Fibroblast of villous mesenchyme (primary cell): ENCODE measurements at regions not wholly inside any gene's neighbourhood (a gene's known extent, or its start where the extent isn't known, plus 50 kb on each side); places are given as distances from the start of the nearest gene placed in this dataset.

Experiments
- DNase-seq: peaks from one replicate; pipeline ENCODE4 v3.0.0-alpha.2; 2010; ENCODE audit warnings: low read depth
- H3K4me3 ChIP-seq: 2 replicates; pipeline ENCODE4 v1.5.1; 2011; ENCODE audit warnings: low read depth, mild to moderate bottlenecking, low read length
- TF ChIP-seq, protein P1 (sequence below): IDR thresholded peaks from 2 replicates; pipeline ENCODE4 v1.5.1; 2012; ENCODE audit warnings: low read depth, mild to moderate bottlenecking, low read length; ENCODE audit not compliant: insufficient read depth

DNA sequence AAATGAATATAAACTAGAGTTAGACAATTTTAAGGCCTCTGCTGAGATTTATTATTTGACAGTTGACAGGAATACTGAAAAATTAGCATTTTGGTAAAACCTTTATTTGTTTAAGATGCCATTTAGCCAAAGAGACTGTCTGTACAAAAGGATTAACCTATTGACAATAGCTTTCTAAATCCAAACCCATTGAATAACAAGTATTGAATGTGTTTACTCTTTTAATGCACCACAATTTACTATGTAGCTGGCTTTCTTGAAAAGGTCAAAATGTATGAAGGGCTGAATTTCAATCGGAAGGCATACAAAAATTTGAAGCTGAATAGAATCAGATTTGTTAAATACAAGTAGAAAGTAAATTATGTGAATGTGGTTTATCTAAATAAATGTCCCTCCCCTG lies 374.5 kb downstream of the TEX13C start:
- TF ChIP-seq, protein P1, sequence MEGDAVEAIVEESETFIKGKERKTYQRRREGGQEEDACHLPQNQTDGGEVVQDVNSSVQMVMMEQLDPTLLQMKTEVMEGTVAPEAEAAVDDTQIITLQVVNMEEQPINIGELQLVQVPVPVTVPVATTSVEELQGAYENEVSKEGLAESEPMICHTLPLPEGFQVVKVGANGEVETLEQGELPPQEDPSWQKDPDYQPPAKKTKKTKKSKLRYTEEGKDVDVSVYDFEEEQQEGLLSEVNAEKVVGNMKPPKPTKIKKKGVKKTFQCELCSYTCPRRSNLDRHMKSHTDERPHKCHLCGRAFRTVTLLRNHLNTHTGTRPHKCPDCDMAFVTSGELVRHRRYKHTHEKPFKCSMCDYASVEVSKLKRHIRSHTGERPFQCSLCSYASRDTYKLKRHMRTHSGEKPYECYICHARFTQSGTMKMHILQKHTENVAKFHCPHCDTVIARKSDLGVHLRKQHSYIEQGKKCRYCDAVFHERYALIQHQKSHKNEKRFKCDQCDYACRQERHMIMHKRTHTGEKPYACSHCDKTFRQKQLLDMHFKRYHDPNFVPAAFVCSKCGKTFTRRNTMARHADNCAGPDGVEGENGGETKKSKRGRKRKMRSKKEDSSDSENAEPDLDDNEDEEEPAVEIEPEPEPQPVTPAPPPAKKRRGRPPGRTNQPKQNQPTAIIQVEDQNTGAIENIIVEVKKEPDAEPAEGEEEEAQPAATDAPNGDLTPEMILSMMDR: no peak
- no peak overlapping the region for H3K4me3 ChIP-seq
- no peak for DNase-seq

DNA sequence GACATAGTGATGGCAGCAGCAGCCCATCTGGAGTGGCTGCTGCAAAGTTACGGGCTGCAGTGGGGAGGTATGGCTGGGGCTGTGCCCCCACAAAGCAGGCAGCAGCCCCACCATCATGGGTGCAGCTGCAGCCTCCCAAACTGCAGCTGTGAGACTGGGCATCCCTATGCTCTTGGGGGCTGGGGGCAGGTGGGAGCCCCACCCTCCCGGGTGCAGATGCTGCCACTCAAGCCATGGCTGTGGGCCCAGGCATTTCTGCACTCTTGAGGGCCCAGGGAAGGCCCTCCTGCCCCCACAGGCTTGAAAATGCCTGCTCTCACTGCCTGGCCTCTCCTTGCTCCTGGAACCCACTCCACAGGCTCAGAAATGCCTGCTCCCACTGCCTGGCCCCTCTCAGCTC lies 389.4 kb downstream of the TEX13C start:
- no peak overlapping the region for H3K4me3 ChIP-seq
- DNase-seq: no peak
- TF ChIP-seq, protein P1: no peak

DNA sequence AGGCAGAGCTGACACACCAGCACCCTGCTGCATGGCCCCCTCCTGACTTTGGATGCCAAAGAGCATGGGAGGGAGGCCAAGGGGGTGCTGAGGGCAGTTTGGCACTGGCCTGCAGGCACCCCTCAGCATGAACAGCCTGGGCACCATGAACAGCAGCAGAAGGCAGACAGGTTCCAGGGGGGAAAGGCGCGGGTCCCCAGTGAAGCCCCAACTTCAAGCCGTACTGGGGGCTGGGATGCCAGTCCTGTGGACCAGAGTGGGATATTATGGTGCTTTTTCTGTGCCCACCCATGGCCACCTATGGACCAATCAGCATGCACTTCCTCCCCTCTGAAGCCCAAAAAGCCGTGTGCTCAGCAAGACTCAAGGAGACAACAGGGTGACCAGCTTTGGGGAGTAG lies 389.9 kb downstream of the TEX13C start:
- no peak for DNase-seq
- TF ChIP-seq, protein P1: no peak
- no peak overlapping the region for H3K4me3 ChIP-seq

DNA sequence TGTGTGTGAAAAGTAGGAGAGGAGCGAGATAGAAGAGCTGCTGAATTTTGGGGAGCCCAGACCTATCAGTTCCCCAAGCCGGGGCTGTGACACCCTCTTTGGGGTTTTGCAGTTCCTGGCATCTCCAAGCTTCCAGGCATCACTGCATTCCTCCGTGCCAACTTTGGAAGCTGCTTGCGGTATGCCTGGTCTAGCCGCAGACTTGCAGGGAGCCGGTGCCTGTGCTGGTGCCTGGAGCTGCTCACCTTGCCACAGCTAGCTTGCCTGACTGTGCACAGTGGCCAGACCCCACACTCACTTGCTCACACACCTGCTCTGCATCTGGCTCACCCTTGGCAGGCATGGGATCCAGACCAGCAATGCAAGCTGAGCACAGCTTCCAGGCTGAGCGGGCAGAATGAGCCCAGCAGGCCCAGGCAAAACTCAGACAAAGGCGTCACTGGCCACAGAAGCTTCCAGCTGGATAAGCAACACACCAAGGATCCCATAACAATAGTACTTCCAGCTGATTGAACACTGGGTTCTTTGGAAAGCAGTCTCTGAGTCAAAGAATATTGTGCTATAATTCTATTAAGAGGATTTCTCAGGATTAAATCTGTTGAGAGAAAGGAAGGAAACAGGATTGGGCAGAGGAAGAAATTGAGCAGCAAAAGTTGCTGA lies 390.9 kb downstream of the TEX13C start:
- TF ChIP-seq, protein P1: no peak
- H3K4me3 ChIP-seq: no peak overlapping the region
- no peak for DNase-seq

DNA sequence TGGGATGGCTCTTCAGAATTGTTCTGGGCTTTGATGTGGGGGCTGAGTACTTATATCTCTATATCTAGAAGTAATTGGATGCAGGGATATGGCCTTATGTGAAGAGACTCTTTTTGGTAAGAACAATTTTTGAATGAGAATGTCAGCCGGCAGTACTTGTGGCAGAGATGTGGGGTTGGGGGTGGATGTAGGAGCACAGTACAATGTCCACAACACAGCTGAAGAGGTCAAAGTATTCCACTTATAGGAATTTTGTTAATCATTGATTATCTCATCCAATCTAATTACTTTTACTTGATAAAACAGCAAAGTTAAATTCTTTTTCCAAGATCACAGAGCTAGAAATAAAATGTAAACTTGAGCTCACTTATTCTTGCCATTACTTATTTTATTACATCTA lies 391.4 kb downstream of the TEX13C start:
- no peak for DNase-seq
- no peak overlapping the region for H3K4me3 ChIP-seq
- TF ChIP-seq, protein P1: no peak

DNA sequence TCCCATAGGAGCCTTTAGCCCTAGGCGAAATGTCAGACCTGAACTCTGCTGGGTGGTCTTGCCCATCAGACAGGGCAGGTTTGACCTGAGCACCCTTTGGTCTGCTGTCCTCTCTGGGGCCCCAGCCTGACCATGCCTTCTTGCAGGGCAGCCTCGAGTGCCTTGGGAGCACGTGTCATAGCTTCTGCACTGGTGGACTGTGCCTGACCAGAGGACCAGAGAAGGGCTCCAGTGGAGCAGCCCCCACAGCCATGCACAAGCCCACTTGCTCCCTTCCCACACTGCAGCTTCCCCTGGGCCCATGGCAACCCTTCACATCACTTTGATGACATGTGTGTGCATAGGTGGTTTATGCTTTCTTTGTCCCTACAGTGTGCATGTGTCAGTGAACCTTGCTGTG lies 394.0 kb downstream of the TEX13C start:
- TF ChIP-seq, protein P1: no peak

DNA sequence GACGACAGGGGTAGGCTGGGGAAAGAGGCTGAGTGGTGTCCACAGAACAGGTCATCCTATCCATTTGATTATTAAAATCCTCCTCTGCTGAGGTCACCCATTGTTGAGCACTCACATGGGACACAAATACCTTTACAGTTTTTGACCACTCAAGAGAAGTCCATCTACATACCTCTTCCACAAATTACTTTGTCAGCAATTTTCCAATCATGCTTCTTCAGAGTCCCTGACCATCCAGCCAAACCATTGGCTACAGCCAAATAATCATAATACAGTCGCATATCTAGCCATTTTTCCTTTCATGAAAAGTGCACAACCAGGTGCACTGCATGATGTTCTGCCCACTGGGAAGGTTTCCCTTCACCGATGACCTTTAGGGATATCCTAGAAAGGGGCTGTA lies 407.4 kb downstream of the TEX13C start:
- no peak for DNase-seq
- TF ChIP-seq, protein P1: no peak

More for the DNA sequence above, 394.0 kb downstream of the TEX13C start:
- no peak for DNase-seq
- H3K4me3 ChIP-seq: no peak overlapping the region

More for the DNA sequence above, 407.4 kb downstream of the TEX13C start:
- no peak overlapping the region for H3K4me3 ChIP-seq
